RCC 7860 (cell line): ENCODE measurements at regions not wholly inside any gene's neighbourhood (a gene's known extent, or its start where the extent isn't known, plus 50 kb on each side); places are given as distances from the start of the nearest gene placed in this dataset.
"Not testable (repeated sequence)": the region's sequence is repeated elsewhere in the genome, so short reads cannot be mapped to it uniquely, and the experiment has no call there.

Source experiments
- DNase-seq: peaks from one replicate; pipeline ENCODE4 v3.0.0-alpha.2; 2015; ENCODE audit warnings: low spot score
- FAIRE-seq: peaks from 2 replicates; lab custom pipeline; 2012; peaks lifted over from hg19 to GRCh38; lab: Jason Lieb, UNC

DNA sequence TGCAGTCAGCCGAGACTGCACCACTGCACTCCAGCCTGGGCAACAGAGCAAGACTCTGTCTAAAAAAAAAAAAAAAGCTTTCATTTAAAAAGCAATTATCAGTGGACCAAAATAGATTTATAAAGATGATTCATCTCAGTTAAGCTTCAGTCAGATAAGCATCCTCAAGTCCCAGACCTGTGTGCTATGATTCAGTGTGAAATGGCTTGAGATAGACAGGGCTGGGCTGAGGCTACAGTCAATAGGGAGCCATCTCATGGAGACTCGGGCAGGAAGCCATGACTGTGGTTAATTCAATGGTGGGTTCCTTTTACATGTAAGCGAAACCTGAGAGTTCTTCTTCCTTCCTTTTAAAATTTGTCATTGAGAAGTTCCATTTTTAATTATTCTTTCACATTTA, 276.0 kb downstream of the TFAP2A start:
- peak; percentile 64 for DNase-seq
- peak; percentile 61 for FAIRE-seq

DNA sequence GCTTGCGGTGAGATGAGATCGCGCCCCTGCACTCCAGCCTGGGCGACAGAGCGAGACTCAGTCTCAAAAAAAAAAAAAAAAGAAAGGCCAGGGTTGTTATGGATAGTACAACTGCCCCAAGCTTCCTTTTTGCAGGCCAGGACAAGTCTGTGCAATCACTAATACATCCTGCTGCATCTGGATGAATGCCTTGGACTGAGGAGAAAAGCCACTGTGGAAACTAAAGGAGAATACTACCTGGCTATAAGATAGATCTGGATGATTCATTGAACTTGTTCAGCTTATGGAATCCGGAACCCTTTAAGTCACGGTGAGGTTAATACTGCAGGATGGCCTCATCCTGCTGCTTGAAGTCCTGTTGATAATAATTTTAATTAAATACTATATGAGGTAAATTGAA, 278.2 kb downstream of the TFAP2A start:
- DNase-seq, result no peak
- no peak for FAIRE-seq

DNA sequence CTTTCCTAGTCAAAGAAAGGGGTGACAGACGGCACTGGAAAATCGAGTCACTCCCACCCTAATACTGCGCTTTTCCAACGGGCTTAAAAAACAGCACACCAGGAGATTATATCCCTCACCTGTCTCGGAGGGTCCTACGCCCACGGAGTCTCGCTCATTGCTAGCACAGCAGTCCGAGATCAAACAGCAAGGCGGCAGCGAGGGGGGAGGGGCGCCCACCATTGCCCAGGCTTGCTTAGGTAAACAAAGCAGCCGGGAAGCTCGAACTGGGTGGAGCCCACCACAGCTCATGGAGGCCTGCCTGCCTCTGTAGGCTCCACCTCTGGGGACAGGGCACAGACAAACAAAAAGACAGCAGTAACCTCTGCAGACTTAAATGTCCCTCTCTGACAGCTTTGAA, 280.7 kb downstream of the TFAP2A start:
- DNase-seq, FAIRE-seq: not testable (repeated sequence)

DNA sequence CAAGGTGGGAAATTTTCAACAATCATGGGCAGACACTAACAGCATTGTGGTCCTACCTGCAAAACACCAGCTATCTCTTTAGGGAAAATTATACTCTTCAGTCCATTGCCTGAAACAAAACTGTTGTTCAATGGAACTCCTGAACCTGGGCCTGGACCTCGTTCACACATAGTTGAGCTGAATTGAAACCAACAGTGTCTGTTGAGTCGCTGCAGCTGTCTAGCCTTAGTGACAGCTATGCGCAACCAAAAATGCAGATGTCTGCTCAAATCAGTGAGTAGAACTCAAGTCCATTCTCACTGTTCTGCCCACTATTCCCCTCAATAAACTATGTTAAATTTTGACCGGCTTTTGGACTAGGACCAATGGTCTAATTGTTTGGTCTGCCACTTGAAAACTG, 286.2 kb downstream of the TFAP2A start:
- DNase-seq, result no peak
- FAIRE-seq, result no peak

DNA sequence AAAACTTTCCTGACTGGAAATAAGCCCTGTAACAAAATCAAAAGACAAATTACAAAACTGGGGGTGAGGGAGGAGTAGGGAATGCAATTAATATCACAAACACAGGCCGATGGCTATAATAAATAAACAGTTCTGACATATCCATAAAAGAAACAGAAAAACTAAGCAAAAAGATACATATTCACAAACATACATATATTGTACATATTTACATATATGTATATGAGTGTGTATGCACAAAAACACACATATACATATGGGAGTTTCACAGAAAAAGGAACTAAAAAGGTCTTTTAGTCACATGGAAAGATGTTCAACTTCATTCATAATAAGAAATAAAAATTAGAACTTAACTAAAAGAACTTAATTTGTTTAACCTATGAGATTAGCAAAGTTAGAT, 292.7 kb downstream of the TFAP2A start:
- FAIRE-seq (no peak), DNase-seq (no peak)

DNA sequence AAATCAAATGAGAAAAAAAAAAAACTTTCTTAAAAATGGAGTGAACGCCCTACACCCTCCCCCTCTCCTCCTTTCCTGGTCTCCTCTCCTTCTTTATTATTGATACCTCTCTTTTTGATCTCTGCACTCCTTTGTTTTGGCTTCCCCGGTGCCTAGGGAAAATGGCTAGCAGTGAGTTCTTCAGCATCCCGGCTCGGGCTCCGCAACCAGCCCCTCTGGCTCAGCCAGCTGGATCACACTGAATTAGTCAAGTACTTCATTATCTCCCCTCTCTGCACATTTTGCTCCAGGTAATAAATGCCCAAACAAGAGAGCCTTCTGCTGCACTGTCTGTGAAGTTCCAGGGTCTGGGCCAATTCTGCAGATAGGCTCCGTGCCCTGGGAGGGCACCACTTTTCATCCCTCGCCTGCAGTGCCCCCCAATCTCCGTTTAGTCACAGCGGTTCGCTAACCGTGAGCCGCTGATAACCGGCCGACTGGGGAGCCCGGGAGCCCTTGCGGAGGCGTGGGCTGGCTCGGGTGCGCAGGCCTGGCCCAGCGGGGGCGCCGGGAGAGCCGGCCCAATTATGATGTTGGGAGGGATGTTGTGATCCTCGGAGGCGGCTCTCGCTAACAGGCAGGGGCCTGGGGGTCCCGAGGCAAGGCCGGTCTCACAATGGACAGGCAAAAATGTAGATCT, 301.9 kb downstream of the TFAP2A start:
- DNase-seq (no peak), FAIRE-seq (no peak)

DNA sequence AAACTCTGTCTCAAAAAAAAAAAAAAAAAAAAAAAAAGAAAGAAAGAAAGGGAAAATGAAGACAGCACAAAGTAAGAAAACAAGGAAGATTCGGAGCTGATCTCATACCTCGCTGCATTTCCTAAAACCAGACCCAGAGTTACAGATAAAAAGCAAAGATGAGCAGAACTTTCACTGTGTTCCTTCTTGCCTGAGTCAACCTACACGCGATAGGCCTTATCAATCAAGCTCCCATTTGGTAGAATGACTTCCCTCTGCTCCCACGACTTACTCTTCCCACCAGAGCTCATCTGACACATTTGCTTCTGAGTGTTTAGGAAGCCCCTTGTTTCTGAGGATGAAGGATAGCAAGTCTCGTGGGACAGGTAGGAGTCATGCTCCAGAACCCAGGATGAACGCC, 302.9 kb downstream of the TFAP2A start:
- FAIRE-seq (no peak), DNase-seq (no peak)

DNA sequence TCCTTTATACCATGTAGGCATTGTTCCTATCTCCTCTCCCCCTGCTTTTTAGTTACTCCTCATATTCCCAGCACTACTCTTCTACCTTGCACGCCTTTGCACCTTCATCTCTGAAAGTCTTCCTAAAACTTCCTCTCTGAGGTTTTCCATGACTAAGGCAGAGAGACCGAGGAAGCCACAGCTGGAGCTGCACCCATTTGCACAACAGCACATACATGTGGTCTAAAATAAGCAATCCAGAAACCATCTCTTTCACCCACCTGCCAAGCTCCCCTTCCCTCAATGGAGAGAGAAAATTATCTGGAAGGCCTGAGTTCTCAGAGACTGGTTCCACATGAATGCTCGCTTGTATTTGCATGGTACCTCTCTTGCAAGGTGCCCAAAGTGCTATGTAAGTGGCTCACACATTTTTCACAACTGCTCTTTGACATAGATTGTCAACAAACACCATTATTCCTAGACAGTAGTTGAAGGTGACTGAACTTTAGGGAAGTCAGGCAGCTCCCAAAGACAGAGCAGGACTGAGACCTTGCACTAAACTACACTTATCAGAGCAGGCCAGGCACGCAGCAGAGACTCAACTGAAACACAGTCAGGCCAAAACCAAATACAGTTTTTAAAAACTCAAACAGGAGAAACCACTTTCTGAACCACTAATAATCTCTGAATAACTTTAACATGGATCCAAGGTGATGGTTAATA, 313.2 kb downstream of the TFAP2A start:
- no peak for FAIRE-seq

DNA sequence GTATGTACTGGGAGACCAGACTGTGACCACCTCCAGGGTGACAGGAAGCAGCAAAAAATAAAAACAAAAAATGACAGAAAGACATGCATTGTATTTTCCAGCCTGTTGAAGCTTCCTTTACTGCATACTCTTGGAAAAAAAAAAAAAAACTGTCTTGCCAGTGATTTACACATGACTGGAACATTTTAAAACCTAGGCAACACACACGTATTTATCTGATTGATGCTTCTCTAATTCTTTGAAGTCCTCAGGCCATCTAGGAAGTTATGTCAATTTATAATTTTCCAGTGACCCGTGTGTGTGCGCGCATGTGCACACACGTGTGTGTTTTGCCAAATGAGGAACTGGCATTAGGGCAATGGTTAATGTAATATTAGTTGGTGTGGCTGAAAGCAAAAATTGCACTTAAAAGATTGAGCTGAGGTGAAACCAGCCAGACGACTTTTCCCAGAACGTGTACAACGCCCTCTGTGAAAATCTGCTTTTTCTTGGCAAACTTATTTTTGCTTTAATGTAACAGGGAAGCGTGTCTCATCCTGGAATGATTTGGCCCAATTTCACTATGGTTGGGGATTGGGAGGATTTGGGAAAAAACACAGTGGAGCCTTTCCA, 315.2 kb downstream of the TFAP2A start:
- FAIRE-seq (no peak), DNase-seq (no peak)

More for the DNA sequence above, 313.2 kb downstream of the TFAP2A start:
- DNase-seq, result no peak

DNA sequence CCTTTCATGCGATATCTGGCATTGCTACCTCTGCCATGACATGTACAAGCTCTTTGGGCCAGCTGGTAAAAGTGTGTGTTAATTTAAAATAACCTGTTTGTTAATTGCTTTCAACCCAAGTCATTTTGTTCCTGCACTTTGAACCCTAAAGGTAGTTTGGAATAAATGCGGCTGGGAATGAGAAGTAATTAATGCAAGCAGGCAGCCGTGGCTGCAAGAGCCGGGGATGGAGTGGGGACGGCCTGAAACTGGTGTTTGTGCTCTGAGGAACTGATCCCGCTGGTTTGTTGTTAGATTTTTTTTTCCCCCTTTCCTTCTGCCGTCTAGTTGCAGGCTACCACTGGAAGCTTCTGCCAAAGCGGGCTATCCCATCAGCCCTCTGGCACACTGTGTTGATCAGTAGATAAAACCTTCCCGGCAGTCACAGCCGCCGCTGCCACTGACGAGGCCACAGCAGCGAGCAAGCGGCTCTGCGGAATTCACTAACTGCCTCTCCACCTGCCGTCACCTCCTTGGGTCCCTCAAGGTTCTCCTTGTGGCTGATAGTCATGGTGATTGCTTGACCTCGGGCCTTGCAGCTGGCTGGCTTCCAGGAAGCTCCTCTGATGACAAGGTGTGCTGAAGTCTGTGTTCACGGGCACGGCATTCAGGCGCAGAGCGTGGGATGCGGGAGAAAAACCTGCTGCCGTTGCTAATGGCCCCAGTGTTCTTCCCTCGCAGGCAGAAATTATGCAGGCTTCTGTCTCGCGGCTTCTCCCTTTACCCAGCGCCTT, 315.9 kb downstream of the TFAP2A start:
- DNase-seq (no peak), FAIRE-seq (no peak)

DNA sequence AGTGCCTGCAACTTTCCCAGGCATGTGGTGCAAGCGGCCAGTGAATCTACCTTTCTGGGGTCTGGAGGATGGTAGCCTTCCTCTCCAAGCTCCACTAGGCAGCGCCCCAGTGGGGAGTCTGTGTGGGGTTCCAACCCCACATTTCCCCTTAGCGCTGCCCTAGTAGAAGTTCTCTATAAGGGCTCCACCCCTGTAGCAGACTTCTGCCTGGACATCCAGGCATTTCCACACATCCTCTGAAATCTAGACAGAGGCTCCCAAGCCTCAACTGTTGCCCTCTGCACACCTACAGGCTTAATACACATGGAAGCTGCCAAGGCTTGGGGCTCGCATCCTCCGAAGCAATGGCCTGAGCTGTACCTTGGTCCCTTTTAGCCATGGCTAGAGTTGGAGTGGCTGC, 321.6 kb downstream of the TFAP2A start:
- no peak for DNase-seq
- no peak for FAIRE-seq

DNA sequence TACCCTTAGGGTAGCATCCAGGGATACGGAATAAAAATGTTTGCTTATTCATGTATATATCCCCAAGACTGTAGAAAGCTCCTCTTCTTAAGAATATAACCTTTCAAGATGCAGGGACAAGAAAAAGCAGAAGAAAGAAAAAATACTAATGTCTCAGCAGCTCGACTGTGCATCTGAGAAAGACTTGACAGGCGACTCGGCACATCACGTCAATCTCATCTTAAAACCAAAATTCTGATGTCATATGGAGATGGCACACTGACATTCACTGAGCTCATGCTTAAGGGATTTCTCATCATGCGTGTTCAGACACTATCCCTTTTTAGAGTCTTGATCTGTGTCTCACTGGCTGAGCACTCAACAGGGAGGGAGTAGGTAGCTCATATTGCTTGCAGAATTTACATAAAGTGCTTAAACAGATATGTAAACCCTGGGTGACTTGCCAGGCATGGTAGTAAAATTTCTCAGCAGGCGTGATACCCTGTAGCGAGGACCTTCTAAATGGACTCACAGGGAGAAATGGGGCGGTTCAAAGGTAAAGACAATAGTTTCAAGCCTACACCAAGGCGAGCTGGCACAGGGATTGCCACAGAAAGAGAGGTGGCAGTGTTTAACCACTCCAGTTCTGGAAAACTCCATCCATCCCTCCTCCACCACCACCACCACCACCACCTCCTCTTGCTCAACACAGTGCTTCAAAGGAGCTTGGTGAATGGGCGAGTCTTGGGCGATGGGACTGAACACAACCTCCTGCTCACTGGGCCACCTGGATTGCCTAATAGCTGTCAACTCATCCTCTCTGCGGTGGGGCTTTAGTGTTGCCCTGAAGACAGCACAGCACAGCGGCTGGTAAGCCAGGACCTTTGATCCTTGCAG, 330.5 kb downstream of the TFAP2A start:
- no peak for DNase-seq

DNA sequence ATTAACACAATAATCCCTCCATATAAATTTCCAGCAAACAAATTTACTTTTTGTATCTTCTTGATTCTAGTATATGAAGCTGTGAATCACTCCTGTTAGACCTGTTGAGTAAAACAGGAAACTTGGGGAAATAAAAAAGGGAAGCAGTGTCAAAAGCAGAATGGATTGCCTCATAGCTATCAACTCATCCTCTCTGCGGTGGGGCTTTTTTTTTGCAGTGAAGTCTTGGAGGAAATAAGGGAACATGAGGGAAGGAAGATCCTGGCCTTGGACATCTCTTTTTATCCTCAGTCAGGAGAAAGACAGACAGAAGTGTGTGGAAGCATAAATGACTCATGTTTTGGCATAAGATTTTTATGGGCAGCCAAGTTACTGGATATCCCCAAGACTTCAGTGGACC, 332.5 kb downstream of the TFAP2A start:
- FAIRE-seq, result no peak
- DNase-seq, result no peak

More for the DNA sequence above, 330.5 kb downstream of the TFAP2A start:
- no peak for FAIRE-seq

DNA sequence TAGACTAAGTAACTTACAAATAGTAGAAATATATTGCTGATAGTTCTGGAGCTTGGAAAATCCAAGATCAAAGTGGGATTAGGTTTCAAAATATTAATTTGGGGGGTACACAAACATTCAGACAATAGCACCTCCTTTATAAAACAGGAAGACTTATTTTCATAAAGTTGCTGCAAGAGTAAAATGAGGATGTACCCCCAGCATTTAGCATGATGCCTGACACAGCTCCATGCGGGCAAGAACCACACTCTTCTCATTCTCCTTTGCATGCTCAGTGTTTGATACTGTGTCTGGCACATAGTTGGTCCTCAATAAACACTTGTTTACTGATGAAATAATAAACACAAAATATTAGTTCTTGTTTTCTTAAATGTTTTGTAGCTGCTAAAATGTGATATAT, 332.9 kb downstream of the TFAP2A start:
- FAIRE-seq, result no peak

DNA sequence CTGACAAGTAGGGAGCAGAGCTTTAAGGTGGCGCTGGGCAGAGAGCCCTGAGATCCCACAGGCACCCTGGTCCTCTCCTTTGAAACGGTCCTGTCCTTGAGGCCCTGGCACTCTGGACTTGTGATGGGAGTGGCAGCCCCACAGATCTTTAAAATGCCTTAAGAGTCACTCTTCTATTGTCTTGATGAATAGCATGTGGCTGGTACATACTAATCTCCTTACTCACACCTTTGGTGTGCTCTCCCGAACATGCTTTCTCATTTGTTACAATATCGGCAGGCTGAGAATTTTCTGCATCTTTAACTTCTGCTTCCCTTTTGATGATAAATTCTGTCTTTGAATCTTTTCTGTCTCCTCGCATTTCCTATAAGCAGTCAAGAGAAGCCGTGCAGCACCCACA, 333.8 kb downstream of the TFAP2A start:
- DNase-seq (no peak), FAIRE-seq (no peak)

More for the DNA sequence above, 332.9 kb downstream of the TFAP2A start:
- no peak for DNase-seq

DNA sequence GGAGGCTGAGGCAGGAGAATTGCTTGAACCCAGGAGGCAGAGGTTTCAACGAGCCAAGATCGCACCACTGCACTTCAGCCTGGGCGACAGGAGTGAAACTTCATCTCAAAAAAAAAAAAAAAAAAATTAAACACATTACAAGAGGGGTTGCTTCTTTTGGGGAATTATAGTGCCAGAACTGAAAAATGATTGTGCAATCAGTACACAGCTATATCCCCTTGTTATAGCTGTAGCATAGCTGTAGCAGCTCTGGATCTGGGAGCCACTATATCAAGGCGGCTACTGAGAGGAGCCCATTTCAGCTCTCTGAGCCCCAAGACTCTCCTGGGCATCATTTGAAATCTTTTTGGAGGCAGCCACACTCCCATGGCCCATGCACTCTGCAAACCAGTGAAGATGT, 334.3 kb downstream of the TFAP2A start:
- no peak for FAIRE-seq
- no peak for DNase-seq

DNA sequence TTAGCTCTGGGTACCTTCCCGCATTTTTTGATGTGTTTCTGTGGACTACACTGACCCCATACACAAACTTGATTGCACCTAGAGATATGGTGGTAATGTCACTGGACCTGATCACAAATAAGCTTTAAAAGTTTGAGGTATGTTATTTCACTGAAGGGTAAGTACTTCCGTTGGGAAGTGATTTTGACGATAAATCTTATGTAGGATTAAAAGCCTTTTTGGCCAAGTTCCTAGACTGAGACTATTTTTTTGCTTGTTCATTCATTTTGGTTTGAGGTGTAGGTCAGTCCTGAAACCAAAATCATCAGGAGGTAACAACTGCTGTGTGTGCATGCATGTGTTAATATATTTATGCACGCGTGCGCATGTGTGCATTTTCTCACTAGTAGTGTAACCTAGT, 336.3 kb downstream of the TFAP2A start:
- no peak for DNase-seq
- no peak for FAIRE-seq

DNA sequence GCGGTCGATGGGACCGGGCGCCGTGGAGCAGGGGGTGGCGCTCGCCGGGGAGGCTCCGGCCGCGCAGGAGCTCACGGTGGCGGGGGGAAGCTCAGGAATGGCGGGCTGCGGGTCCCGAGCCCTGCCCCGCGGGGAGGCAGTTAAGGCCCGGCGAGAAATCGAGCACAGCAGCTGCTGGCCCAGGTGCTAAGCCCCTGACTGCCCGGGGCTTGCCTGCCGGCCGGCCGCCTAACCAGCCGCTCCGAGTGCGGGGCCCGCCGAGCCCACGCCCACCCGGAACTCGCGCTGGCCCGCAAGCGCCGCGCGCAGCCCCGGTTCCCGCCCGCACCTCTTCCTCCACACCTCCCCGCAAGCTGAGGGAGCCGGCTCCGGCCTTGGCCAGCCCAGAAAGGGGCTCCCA, 340.1 kb downstream of the TFAP2A start:
- DNase-seq, FAIRE-seq: not testable (repeated sequence)

DNA sequence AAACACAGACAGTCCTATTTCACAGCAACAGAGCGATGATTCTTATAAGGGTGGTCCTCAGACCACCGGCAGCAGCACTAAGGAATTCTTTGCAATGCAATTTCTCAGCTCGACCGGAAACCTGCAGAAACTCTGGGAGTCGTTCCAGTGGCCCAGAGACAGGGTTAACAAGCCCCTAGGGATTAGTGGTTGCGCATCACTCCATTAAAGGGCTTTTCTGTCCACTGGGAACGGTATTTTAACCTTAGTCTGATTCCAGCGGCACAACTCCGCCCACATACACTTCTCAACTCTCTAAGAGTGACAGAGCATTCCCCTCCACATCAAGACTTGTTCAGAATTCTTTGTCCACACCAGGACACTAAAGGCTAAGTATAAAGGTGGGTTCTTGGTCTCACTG, 341.5 kb downstream of the TFAP2A start:
- FAIRE-seq (no peak), DNase-seq (no peak)

DNA sequence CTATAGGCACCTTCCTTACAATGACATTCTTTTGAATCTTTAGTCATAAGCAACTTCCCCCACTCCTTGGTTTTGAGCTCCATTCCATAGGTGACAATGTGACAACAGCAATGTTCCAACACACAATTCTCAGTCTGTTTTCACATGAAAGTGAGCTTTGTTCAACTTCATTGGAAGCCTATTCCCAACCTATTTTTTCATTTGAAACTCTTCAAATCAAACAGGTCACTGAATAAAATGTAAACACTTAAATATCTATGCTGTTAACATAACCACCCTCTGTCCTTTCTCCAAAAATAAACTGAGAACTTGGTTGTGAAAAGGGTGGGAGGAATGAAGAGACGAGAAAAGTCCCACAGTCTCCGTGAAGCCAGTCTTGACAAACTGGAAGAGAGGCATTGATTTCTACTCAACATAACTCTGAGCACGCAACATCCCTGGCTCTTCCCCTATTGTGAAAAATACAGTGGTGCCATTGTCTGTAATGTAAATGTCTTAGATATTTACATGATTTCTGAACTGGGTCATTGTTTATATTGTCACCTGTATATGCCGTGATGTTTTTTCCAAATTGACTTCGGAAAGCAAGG, 343.1 kb downstream of the TFAP2A start:
- no peak for FAIRE-seq
- DNase-seq, result no peak
